ENCODE measurements at regions not wholly inside any gene's neighbourhood (a gene's known extent, or its start where the extent isn't known, plus 50 kb on each side); places are given as distances from the start of the nearest gene placed in this dataset.

GRCh38 chr6:14193524-14193923, 76.0 kb downstream of the CD83 start:
- 0 out of 2 replicates have a peak, but pooled peaks cover under 1% of the 10 kb centered on the region for H3K9me3 ChIP-seq (ENCODE audit: insufficient read depth, low read depth)
- no peaks in the 10 kb centered on the region; the same call in 1 of the 2 replicates for H3K9me2 ChIP-seq (ENCODE audit: insufficient read depth)
- no peak for TF ChIP-seq EZH2 (IDR thresholded peaks at IDR 0.05; ENCODE audit: low read depth)
- TF ChIP-seq CTCF (conservative IDR thresholded peaks at IDR 0.05): no peak
- no peak overlapping the region for H3K4me2 ChIP-seq
- H3K36me3 ChIP-seq (ENCODE audit: low read depth): no peaks in the 10 kb centered on the region
- H3F3A ChIP-seq (ENCODE audit: insufficient read depth, low read depth): no peaks in the 10 kb centered on the region
- H2AFZ ChIP-seq: no peak overlapping the region
- H3K27me3 ChIP-seq (ENCODE audit: insufficient read depth, low read depth): no peaks in the 10 kb centered on the region
- intact Hi-C loops (cut with micrococcal nuclease; ENCODE audit: unreplicated experiment): no loop called here
- ChIA-PET POLR2A (ENCODE audit: unreplicated experiment) (no interaction called here), CTCF (no interaction called here)
- no peak for DNase-seq
- no peak overlapping the region for H3K27ac ChIP-seq
- H3K4me3 ChIP-seq: no peak overlapping the region
- BruUV-seq (replicated peaks): no TSS peak
- no peaks in the 10 kb centered on the region for H4K20me1 ChIP-seq (ENCODE audit: insufficient read depth)
- no peaks in the 10 kb centered on the region for H3K4me1 ChIP-seq (replicated peaks; ENCODE audit: insufficient read depth)
- H3K79me2 ChIP-seq (ENCODE audit: low read depth): no peaks in the 10 kb centered on the region

DNA sequence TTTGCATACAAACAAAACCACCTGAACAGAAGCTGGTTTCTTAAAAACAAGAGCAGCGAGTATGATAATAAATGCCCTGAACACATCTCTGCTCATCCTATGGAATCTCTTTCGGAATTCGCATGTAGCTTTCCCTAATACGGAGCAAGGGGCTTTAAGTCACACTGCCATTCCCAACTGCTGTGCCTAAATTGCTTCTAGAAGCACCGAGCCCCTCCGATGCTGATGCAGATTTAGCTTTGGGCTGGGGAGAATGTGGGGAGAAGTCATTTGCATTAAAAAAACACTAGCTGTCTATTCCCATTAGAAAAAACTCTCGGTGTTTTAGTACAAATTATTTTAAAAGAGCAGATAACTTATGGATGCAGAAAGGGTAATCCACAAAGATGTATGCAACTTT, 76.9 kb downstream of the CD83 start:
- intact Hi-C loops (cut with micrococcal nuclease; ENCODE audit: unreplicated experiment): no loop called here
- no peak for DNase-seq
- POLR2A ChIA-PET (ENCODE audit: unreplicated experiment): no interaction called here

DNA sequence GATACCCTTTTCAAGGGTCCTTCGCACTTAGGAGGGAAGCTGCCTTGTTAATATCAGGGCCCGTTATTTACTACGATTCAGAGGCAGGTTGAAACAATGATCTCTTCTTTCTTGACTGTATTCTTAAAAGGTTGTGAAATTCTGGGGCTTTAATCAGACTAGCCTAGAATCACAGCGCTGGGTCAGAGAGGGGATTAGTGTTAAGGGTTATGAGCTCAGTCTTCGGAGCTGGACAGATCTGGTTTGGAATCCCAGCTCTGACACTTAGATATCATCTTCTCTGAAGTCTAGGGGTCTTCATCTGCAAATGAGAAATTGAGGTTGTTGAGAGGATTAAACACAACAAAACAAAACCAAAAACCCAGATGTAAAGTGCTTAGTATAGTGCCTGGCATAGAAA, 77.4 kb downstream of the CD83 start:
- Histone ChIP-seq H3K9me3 (ENCODE audit: insufficient read depth, low read depth) (peaks cover 4% of the 10 kb centered on the region; the same call in 1 of the 2 replicates), H3K9me2 (ENCODE audit: insufficient read depth) (no peaks in the 10 kb centered on the region), H3K4me2 (no peak overlapping the region), H2AFZ (no peak overlapping the region), H3K36me3 (ENCODE audit: low read depth) (no peaks in the 10 kb centered on the region), H3F3A (ENCODE audit: insufficient read depth, low read depth) (no peaks in the 10 kb centered on the region), H3K27ac (no peak overlapping the region), H4K20me1 (ENCODE audit: insufficient read depth) (no peaks in the 10 kb centered on the region), H3K79me2 (ENCODE audit: low read depth) (no peaks in the 10 kb centered on the region), H3K4me3 (no peak overlapping the region), H3K4me1 (replicated peaks; ENCODE audit: insufficient read depth) (no peaks in the 10 kb centered on the region), H3K27me3 (ENCODE audit: insufficient read depth, low read depth) (no peaks in the 10 kb centered on the region)
- BruUV-seq (replicated peaks): no TSS peak
- DNase-seq: no peak
- TF ChIP-seq EZH2 (IDR thresholded peaks at IDR 0.05; ENCODE audit: low read depth) (no peak), CTCF (conservative IDR thresholded peaks at IDR 0.05) (no peak)
- ChIA-PET CTCF (no interaction called here), POLR2A (ENCODE audit: unreplicated experiment) (no interaction called here)
- intact Hi-C loops (cut with micrococcal nuclease; ENCODE audit: unreplicated experiment): no loop called here

More for the DNA sequence above, 76.9 kb downstream of the CD83 start:
- no peaks in the 10 kb centered on the region for H3F3A ChIP-seq (ENCODE audit: insufficient read depth, low read depth)
- no peaks in the 10 kb centered on the region for H3K36me3 ChIP-seq (ENCODE audit: low read depth)
- H3K4me2 ChIP-seq: no peak overlapping the region
- TF ChIP-seq EZH2 (IDR thresholded peaks at IDR 0.05; ENCODE audit: low read depth) (no peak), CTCF (conservative IDR thresholded peaks at IDR 0.05) (no peak)
- H3K27ac ChIP-seq: no peak overlapping the region
- no peaks in the 10 kb centered on the region for H3K79me2 ChIP-seq (ENCODE audit: low read depth)
- no peaks in the 10 kb centered on the region for H3K9me2 ChIP-seq (ENCODE audit: insufficient read depth)
- no TSS peak for BruUV-seq (replicated peaks)
- no peaks in the 10 kb centered on the region for H3K4me1 ChIP-seq (replicated peaks; ENCODE audit: insufficient read depth)
- CTCF ChIA-PET: no interaction called here
- no peak overlapping the region for H2AFZ ChIP-seq
- H4K20me1 ChIP-seq (ENCODE audit: insufficient read depth): no peaks in the 10 kb centered on the region
- peaks cover 4% of the 10 kb centered on the region; the same call in 1 of the 2 replicates for H3K9me3 ChIP-seq (ENCODE audit: insufficient read depth, low read depth)
- H3K27me3 ChIP-seq (ENCODE audit: insufficient read depth, low read depth): no peaks in the 10 kb centered on the region
- H3K4me3 ChIP-seq: no peak overlapping the region
